ENCODE measurements at regions not wholly inside any gene's neighbourhood (a gene's known extent, or its start where the extent isn't known, plus 50 kb on each side); places are given as distances from the start of the nearest gene placed in this dataset.

DNA sequence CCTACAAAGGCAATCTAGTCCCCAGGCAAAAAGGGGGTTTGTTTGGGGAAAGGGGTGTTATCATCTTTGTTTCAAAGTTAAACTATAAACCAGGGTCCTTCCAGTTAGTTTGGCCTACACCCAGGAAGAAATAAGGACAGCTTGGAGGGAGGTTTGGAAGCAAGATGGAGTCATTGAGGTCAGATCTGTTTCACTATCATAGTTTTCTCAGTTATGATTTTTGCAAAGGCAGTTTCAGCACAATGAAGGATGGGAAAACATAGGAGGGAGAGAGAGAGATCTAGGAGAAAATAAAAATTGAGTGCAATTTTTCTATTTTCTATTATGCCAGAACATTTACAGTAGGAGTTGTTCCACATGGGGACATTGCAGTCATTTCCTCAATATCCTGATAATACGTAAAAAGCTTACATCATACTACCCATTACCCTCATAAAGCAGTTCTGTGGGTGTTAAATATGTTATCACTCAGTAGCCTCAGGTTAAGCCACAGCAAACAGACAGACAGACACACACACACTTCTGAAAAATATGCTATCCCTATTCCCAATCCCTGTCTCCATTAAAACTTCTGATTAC, 401.3 kb upstream of the FAT3 start:
- no peak for TF ChIP-seq POLR2AphosphoS5 (IDR thresholded peaks at IDR 0.05; ENCODE audit: low read depth, low read length)
- no peak for TF ChIP-seq REST (IDR thresholded peaks at IDR 0.05; ENCODE audit: insufficient read depth in 1 of 2, low read depth in 2 of 2, low read length in 2 of 2)
